Loucy (cell line): ENCODE measurements at regions not wholly inside any gene's neighbourhood (a gene's known extent, or its start where the extent isn't known, plus 50 kb on each side); places are given as distances from the start of the nearest gene placed in this dataset.

Experiments
- H2AFZ ChIP-seq: fragments of 200-600 bp; sonication (generic); 2 replicates; pipeline ENCODE4 v1.6.0; 2016; ENCODE audit warnings: antibody characterized with exemption, mild to moderate bottlenecking, low read length, moderate library complexity
- H3F3A ChIP-seq: fragments of 200-600 bp; 2 replicates; pipeline ENCODE4 v1.6.0; 2016; ENCODE audit warnings: antibody characterized with exemption, low read depth, mild to moderate bottlenecking
- H3K27me3 ChIP-seq: fragments of 200-600 bp; sonication (generic); 2 replicates; pipeline ENCODE4 v1.6.1; 2014; ENCODE audit warnings: low read length, mild to moderate bottlenecking; ENCODE audit not compliant: insufficient read depth, poor library complexity, severe bottlenecking
- H3K36me3 ChIP-seq: fragments of 200-600 bp; sonication (generic); 2 replicates; pipeline ENCODE4 v1.6.1; 2016; ENCODE audit warnings: low read length; ENCODE audit not compliant: insufficient read depth
- H3K4me1 ChIP-seq: fragments of 200-600 bp; sonication (generic); 2 replicates; pipeline ENCODE4 v1.5.1; 2014; ENCODE audit warnings: low read length, mild to moderate bottlenecking; ENCODE audit not compliant: insufficient read depth, poor library complexity, severe bottlenecking
- H3K4me2 ChIP-seq: fragments of 200-600 bp; sonication (generic); 2 replicates; pipeline ENCODE4 v1.6.0; 2014; ENCODE audit warnings: antibody characterized with exemption, low read length, low read depth, mild to moderate bottlenecking; ENCODE audit not compliant: poor library complexity, severe bottlenecking
- H3K4me3 ChIP-seq: fragments of 200-600 bp; sonication (generic); 2 replicates; pipeline ENCODE4 v1.5.1; 2014; ENCODE audit warnings: low read length, mild to moderate bottlenecking, mixed read lengths; ENCODE audit not compliant: poor library complexity, severe bottlenecking
- H3K79me2 ChIP-seq: fragments of 200-600 bp; sonication (generic); 2 replicates; pipeline ENCODE4 v1.6.1; 2014; ENCODE audit warnings: low read length; ENCODE audit not compliant: insufficient read depth
- H3K9ac ChIP-seq: fragments of 200-600 bp; sonication (generic); 2 replicates; pipeline ENCODE4 v1.6.0; 2014; ENCODE audit warnings: mild to moderate bottlenecking, low read depth, low read length, moderate library complexity; ENCODE audit not compliant: poor library complexity, severe bottlenecking
- H3K9me2 ChIP-seq: fragments of 200-600 bp; sonication (generic); replicated peaks from 2 replicates; pipeline ENCODE4 v1.6.1; 2016; ENCODE audit warnings: low read depth, low read length, mixed read lengths
- H3K9me3 ChIP-seq: fragments of 200-600 bp; sonication (generic); 2 replicates; pipeline ENCODE4 v1.6.1; 2014; ENCODE audit warnings: mild to moderate bottlenecking, antibody characterized with exemption, low read length, low read depth; ENCODE audit not compliant: insufficient read depth
- H4K20me1 ChIP-seq: fragments of 200-600 bp; sonication (generic); 2 replicates; pipeline ENCODE4 v1.6.0; 2014; ENCODE audit warnings: antibody characterized with exemption, low read length, mild to moderate bottlenecking; ENCODE audit not compliant: insufficient read depth, poor library complexity, severe bottlenecking
- EZH2phosphoT487 ChIP-seq: fragments of 200-600 bp; IDR thresholded peaks from 2 replicates; pipeline ENCODE4 v1.6.1; 2018; ENCODE audit warnings: antibody characterized with exemption, mild to moderate bottlenecking, moderate library complexity, borderline replicate concordance
- TF ChIP-seq, protein P1 (sequence below): fragments of 200-600 bp; sonication (generic); conservative IDR thresholded peaks from 2 replicates; pipeline ENCODE4 v1.5.1; 2014; ENCODE audit warnings: mild to moderate bottlenecking, antibody characterized with exemption, low read length

DNA sequence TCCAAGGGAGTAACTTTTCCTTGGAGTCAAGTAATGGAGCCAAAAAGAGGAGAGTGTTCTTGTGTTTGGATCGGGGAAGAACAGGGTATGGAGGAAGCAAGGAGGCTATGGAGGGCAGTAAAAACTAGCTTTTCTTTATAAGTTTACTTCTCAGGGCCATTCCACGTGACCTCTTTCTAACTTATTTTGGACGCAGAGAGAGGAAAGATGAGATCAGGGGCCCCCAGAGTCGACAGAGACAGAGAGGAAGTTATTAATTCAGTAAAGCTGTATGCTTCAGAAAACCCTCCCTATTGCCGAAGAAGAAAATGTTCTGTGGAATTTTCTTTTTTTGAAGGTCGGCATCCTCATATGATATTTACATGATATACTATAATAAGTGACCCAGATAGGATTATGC lies 233.8 kb upstream of the MPDZ start:
- Histone ChIP-seq H3K4me3 (no peak overlapping the region), H3K27me3 (no peaks in the 10 kb centered on the region), H3K9me2 (no peaks in the 10 kb centered on the region), H3F3A (no peaks in the 10 kb centered on the region), H3K9ac (no peak overlapping the region), H2AFZ (no peak overlapping the region), H3K9me3 (peaks cover 2% of the 10 kb centered on the region; the same call in 1 of the 2 replicates), H3K36me3 (no peaks in the 10 kb centered on the region), H3K4me1 (peaks cover 9% of the 10 kb centered on the region), H4K20me1 (no peaks in the 10 kb centered on the region), H3K79me2 (no peaks in the 10 kb centered on the region), H3K4me2 (no peak overlapping the region)
- TF ChIP-seq, protein P1, sequence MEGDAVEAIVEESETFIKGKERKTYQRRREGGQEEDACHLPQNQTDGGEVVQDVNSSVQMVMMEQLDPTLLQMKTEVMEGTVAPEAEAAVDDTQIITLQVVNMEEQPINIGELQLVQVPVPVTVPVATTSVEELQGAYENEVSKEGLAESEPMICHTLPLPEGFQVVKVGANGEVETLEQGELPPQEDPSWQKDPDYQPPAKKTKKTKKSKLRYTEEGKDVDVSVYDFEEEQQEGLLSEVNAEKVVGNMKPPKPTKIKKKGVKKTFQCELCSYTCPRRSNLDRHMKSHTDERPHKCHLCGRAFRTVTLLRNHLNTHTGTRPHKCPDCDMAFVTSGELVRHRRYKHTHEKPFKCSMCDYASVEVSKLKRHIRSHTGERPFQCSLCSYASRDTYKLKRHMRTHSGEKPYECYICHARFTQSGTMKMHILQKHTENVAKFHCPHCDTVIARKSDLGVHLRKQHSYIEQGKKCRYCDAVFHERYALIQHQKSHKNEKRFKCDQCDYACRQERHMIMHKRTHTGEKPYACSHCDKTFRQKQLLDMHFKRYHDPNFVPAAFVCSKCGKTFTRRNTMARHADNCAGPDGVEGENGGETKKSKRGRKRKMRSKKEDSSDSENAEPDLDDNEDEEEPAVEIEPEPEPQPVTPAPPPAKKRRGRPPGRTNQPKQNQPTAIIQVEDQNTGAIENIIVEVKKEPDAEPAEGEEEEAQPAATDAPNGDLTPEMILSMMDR = no peak
- TF ChIP-seq EZH2phosphoT487 = no peak

DNA sequence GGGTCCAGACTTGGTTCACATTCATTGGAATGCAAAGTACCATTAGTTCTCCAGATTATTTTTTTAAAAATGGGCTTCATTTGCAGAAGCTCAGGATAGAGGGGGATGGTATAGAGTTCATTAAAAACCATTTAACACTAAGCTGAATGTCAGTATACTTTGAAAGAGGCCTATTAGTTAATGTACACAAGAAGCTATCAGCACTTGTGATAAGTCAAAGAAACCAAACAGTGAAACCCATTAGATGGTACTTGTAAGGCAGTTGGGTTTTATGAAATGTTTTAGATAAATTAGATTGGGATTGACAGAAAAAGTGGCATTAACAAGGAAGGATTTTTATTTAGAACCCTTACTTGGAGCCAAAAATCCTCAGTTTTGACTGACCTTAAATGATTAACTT lies 229.2 kb upstream of the MPDZ start:
- H3K9me3 ChIP-seq = no peaks in the 10 kb centered on the region
- no peak overlapping the region; the same call in 1 of the 2 replicates for H2AFZ ChIP-seq
- peaks cover 5% of the 10 kb centered on the region for H3K4me1 ChIP-seq
- no peak overlapping the region for H3K9ac ChIP-seq
- no peak for TF ChIP-seq EZH2phosphoT487
- TF ChIP-seq, protein P1 = no peak
- no peaks in the 10 kb centered on the region for H4K20me1 ChIP-seq
- no peaks in the 10 kb centered on the region for H3K27me3 ChIP-seq
- no peaks in the 10 kb centered on the region for H3F3A ChIP-seq
- H3K36me3 ChIP-seq = no peaks in the 10 kb centered on the region
- no peaks in the 10 kb centered on the region for H3K9me2 ChIP-seq
- no peaks in the 10 kb centered on the region for H3K79me2 ChIP-seq
- H3K4me2 ChIP-seq = no peak overlapping the region
- H3K4me3 ChIP-seq = no peak overlapping the region

DNA sequence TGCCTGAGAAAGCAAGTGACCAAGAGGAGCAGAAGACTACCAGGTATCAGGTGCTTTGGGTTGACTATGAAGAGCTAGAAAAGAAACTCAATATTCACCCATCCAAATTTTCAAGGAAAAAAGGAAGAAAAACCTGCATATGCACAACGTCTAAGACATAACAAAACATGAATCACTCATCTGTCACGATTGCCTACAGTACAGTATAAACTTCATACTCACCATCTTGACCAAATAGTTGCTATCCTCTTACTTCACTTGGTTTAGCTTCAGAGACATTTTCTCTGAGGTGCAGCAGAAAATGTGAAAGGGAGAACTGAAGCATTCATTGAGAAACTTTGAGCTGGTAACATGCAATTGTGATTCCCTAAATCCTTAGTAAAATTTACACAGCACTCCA lies 228.6 kb upstream of the MPDZ start:
- no peak for TF ChIP-seq EZH2phosphoT487
- TF ChIP-seq, protein P1 = no peak
- Histone ChIP-seq H3F3A (no peaks in the 10 kb centered on the region), H3K9me3 (no peaks in the 10 kb centered on the region), H4K20me1 (no peaks in the 10 kb centered on the region), H3K27me3 (no peaks in the 10 kb centered on the region), H3K79me2 (no peaks in the 10 kb centered on the region), H3K4me2 (no peak overlapping the region), H3K36me3 (no peaks in the 10 kb centered on the region), H2AFZ (no peak overlapping the region; the same call in 1 of the 2 replicates), H3K9me2 (no peaks in the 10 kb centered on the region), H3K4me1 (peaks cover 5% of the 10 kb centered on the region), H3K4me3 (no peak overlapping the region), H3K9ac (no peak overlapping the region)
